ENCODE measurements at regions not wholly inside any gene's neighbourhood (a gene's known extent, or its start where the extent isn't known, plus 50 kb on each side); places are given as distances from the start of the nearest gene placed in this dataset.

- DNase-seq (no peak), FAIRE-seq (no peak)
- no peak overlapping the region for H3K27ac ChIP-seq (ENCODE audit: low read depth in 2 of 2, low read length in 2 of 2)
- H3K9me3 ChIP-seq (ENCODE audit: control insufficient read depth in 2 of 3, insufficient read depth in 1 of 3, low read length in 3 of 3) = no peaks in the 10 kb centered on the region
- H3K9ac ChIP-seq (ENCODE audit: low read length in 3 of 3) = no peak overlapping the region
- TF ChIP-seq CTCF (IDR thresholded peaks at IDR 0.05; ENCODE audit: borderline replicate concordance, extremely low read depth, insufficient read depth) = no peak
- no peaks in the 10 kb centered on the region for H3K27me3 ChIP-seq (ENCODE audit: control insufficient read depth, insufficient read depth, low read length)
- H3K4me3 ChIP-seq (ENCODE audit: low read length in 3 of 3) = no peak overlapping the region
- no peaks in the 10 kb centered on the region for H3K4me1 ChIP-seq (ENCODE audit: control insufficient read depth in 2 of 3, insufficient read depth in 2 of 3, low read depth in 1 of 3, low read length in 3 of 3)
- no peaks in the 10 kb centered on the region for H3K36me3 ChIP-seq (ENCODE audit: control insufficient read depth in 2 of 3, insufficient read depth in 3 of 3, low read length in 3 of 3)
- intact Hi-C loops (cut with DNase I) = no loop called here
Measured at GRCh38 chr9:38216572-38216971, 147.5 kb upstream of the SHB start.

GRCh38 chr9:38215465-38215864, 146.4 kb upstream of the SHB start:
- TF ChIP-seq CTCF (IDR thresholded peaks at IDR 0.05; ENCODE audit: borderline replicate concordance, extremely low read depth, insufficient read depth) = no peak
- FAIRE-seq = no peak
- Histone ChIP-seq H3K27me3 (ENCODE audit: control insufficient read depth, insufficient read depth, low read length) (no peaks in the 10 kb centered on the region), H3K27ac (ENCODE audit: low read depth in 2 of 2, low read length in 2 of 2) (no peak overlapping the region), H3K9ac (ENCODE audit: low read length in 3 of 3) (no peak overlapping the region), H3K4me3 (ENCODE audit: low read length in 3 of 3) (no peak overlapping the region), H3K36me3 (ENCODE audit: control insufficient read depth in 2 of 3, insufficient read depth in 3 of 3, low read length in 3 of 3) (no peaks in the 10 kb centered on the region), H3K9me3 (ENCODE audit: control insufficient read depth in 2 of 3, insufficient read depth in 1 of 3, low read length in 3 of 3) (no peaks in the 10 kb centered on the region), H3K4me1 (ENCODE audit: control insufficient read depth in 2 of 3, insufficient read depth in 2 of 3, low read depth in 1 of 3, low read length in 3 of 3) (no peaks in the 10 kb centered on the region)
- peak in 1 of 5 donors; percentile 1 for DNase-seq
- intact Hi-C loops (cut with DNase I) = no loop called here

- no peak overlapping the region for H3K4me3 ChIP-seq (ENCODE audit: low read length in 3 of 3)
- H3K9me3 ChIP-seq (ENCODE audit: control insufficient read depth in 2 of 3, insufficient read depth in 1 of 3, low read length in 3 of 3) = no peaks in the 10 kb centered on the region
- no peak overlapping the region for H3K9ac ChIP-seq (ENCODE audit: low read length in 3 of 3)
- intact Hi-C loops (cut with DNase I) = no loop called here
- FAIRE-seq (no peak), DNase-seq (no peak)
- no peaks in the 10 kb centered on the region for H3K4me1 ChIP-seq (ENCODE audit: control insufficient read depth in 2 of 3, insufficient read depth in 2 of 3, low read depth in 1 of 3, low read length in 3 of 3)
- TF ChIP-seq CTCF (IDR thresholded peaks at IDR 0.05; ENCODE audit: borderline replicate concordance, extremely low read depth, insufficient read depth) = no peak
- no peaks in the 10 kb centered on the region for H3K36me3 ChIP-seq (ENCODE audit: control insufficient read depth in 2 of 3, insufficient read depth in 3 of 3, low read length in 3 of 3)
- no peaks in the 10 kb centered on the region for H3K27me3 ChIP-seq (ENCODE audit: control insufficient read depth, insufficient read depth, low read length)
- H3K27ac ChIP-seq (ENCODE audit: low read depth in 2 of 2, low read length in 2 of 2) = no peak overlapping the region
Measured at GRCh38 chr9:38214432-38214831, 145.4 kb upstream of the SHB start.

- peak in 2 of 5 donors; percentile 7 to 29 for DNase-seq
- H3K9ac ChIP-seq (ENCODE audit: low read length in 3 of 3) = no peak overlapping the region
- intact Hi-C loops (cut with DNase I) = no loop called here
Measured at GRCh38 chr9:38213631-38214299, 144.7 kb upstream of the SHB start.

More at GRCh38 chr9:38213631-38214299, 144.7 kb upstream of the SHB start:
- FAIRE-seq = no peak
- Histone ChIP-seq H3K36me3 (ENCODE audit: control insufficient read depth in 2 of 3, insufficient read depth in 3 of 3, low read length in 3 of 3) (no peaks in the 10 kb centered on the region), H3K27me3 (ENCODE audit: control insufficient read depth, insufficient read depth, low read length) (no peaks in the 10 kb centered on the region), H3K4me1 (ENCODE audit: control insufficient read depth in 2 of 3, insufficient read depth in 2 of 3, low read depth in 1 of 3, low read length in 3 of 3) (no peaks in the 10 kb centered on the region), H3K4me3 (ENCODE audit: low read length in 3 of 3) (no peak overlapping the region), H3K27ac (ENCODE audit: low read depth in 2 of 2, low read length in 2 of 2) (no peak overlapping the region), H3K9me3 (ENCODE audit: control insufficient read depth in 2 of 3, insufficient read depth in 1 of 3, low read length in 3 of 3) (no peaks in the 10 kb centered on the region)
- TF ChIP-seq CTCF (IDR thresholded peaks at IDR 0.05; ENCODE audit: borderline replicate concordance, extremely low read depth, insufficient read depth) = no peak
